B cell (primary cell): ENCODE measurements at regions not wholly inside any gene's neighbourhood (a gene's known extent, or its start where the extent isn't known, plus 50 kb on each side); places are given as distances from the start of the nearest gene placed in this dataset.

Experiments
- ATAC-seq: fragments of 200-7000 bp; cut with Tn5 transposase; one replicate; pipeline ENCODE4 v1.10.0; 2021; ENCODE audit warnings: low read depth, mild to moderate bottlenecking, moderate number of reproducible peaks, moderate library complexity
- CTCF ChIA-PET: fragments of 350-600 bp; sonication (Branson Sonifier 250); formaldehyde crosslinking; loops from one replicate; lab custom pipeline; 2021; ENCODE audit warnings: antibody characterized with exemption, inconsistent platforms; lab: Charles Lee
- POLR2A ChIA-PET: fragments of 350-600 bp; sonication (Branson Sonifier 250); formaldehyde crosslinking; loops from one replicate; lab custom pipeline; 2021; ENCODE audit warnings: antibody characterized with exemption; lab: Charles Lee
- DNase-seq: peaks from one replicate; pipeline ENCODE4 v3.0.0; 2013
- H2AFZ ChIP-seq: 2 replicates; pipeline ENCODE4 v1.6.1; 2012; ENCODE audit warnings: mild to moderate bottlenecking, low read depth, low read length; ENCODE audit not compliant: insufficient read depth, poor library complexity, severe bottlenecking
- H3K27ac ChIP-seq, 2 donors: 1 replicate in 1 of 2; 2 replicates in 1 of 2; pipeline ENCODE4 v1.5.1; 2012 to 2013; ENCODE audit warnings: low read length in 2 of 2, mild to moderate bottlenecking in 2 of 2, moderate library complexity in 1 of 2
- H3K27me3 ChIP-seq, 4 experiments: fragments of 200-600 bp in 1 of 4; sonication (generic) in 1 of 4; replicated peaks in 1 of 4; 1 replicate in 2 of 4; 2 replicates in 2 of 4; pipeline versions ENCODE4 v1.6.1 to v1.7.0; 2013 to 2016; ENCODE audit warnings: low read length in 3 of 4, mild to moderate bottlenecking in 2 of 4, mixed read lengths in 1 of 4, moderate library complexity in 1 of 4; ENCODE audit not compliant: insufficient read depth in 4 of 4, control insufficient read depth in 3 of 4; ENCODE audit errors: control extremely low read depth in 1 of 4
- H3K36me3 ChIP-seq, 2 experiments: replicated peaks in 1 of 2; 1 replicate in 1 of 2; 2 replicates in 1 of 2; pipeline versions ENCODE4 v1.6.1 to v1.7.1; 2013; ENCODE audit warnings: low read length in 1 of 2; ENCODE audit not compliant: insufficient read depth in 2 of 2, control insufficient read depth in 1 of 2; ENCODE audit errors: control extremely low read depth in 1 of 2, extremely low read depth in 1 of 2
- H3K4me1 ChIP-seq, 2 donors: fragments of 200-600 bp in 1 of 2; sonication (generic) in 1 of 2; 1 replicate in 1 of 2; 2 replicates in 1 of 2; pipeline versions ENCODE4 v1.5.1 to v1.6.1; 2013 to 2017; ENCODE audit warnings: low read length in 2 of 2; ENCODE audit not compliant: control insufficient read depth in 2 of 2, insufficient read depth in 2 of 2
- H3K4me2 ChIP-seq: replicated peaks from 2 replicates; pipeline ENCODE3; 2012; ENCODE audit warnings: mild to moderate bottlenecking, low read depth, low read length; ENCODE audit not compliant: poor library complexity, severe bottlenecking
- H3K4me3 ChIP-seq, 5 experiments: fragments of 200-600 bp in 1 of 5; sonication (generic) in 1 of 5; 1 replicate in 3 of 5; 2 replicates in 2 of 5; pipeline versions ENCODE4 v1.5.1 to v1.7.0; 2011 to 2016; ENCODE audit warnings: low read length in 4 of 5, mild to moderate bottlenecking in 4 of 5, low read depth in 2 of 5, control low read depth in 1 of 5, moderate library complexity in 1 of 5; ENCODE audit not compliant: insufficient read depth in 1 of 5; ENCODE audit errors: control extremely low read depth in 1 of 5, extremely low read depth in 1 of 5
- H3K79me2 ChIP-seq: fragments of 200-600 bp; sonication (generic); one replicate; pipeline ENCODE4 v1.6.0; 2016; ENCODE audit warnings: low read length; ENCODE audit not compliant: control insufficient read depth, insufficient read depth
- H3K9ac ChIP-seq: fragments of 200-600 bp; sonication (generic); 2 replicates; pipeline ENCODE4 v1.6.1; 2017; ENCODE audit warnings: mild to moderate bottlenecking, low read length, moderate library complexity
- H3K9me3 ChIP-seq, 3 donors: one replicate each; pipeline versions ENCODE4 v1.6.1 to v1.7.1; 2013; ENCODE audit warnings: low read length in 2 of 3; ENCODE audit not compliant: control insufficient read depth in 2 of 3, insufficient read depth in 1 of 3; ENCODE audit errors: control extremely low read depth in 1 of 3
- H4K20me1 ChIP-seq: 2 replicates; pipeline ENCODE4 v1.6.0; 2012; ENCODE audit warnings: mild to moderate bottlenecking, low read length; ENCODE audit not compliant: insufficient read depth, control insufficient read depth, poor library complexity, severe bottlenecking
- H3K27ac Mint-ChIP-seq: one replicate; pipeline ENCODE4 v1.8.0; 2021; ENCODE audit warnings: mixed read lengths
- H3K27me3 Mint-ChIP-seq: one replicate; pipeline ENCODE4 v1.8.0; 2021; ENCODE audit warnings: mixed read lengths
- H3K4me1 Mint-ChIP-seq: one replicate; pipeline ENCODE4 v1.8.0; 2021; ENCODE audit warnings: mixed read lengths
- H3K4me3 Mint-ChIP-seq: one replicate; pipeline ENCODE4 v1.8.0; 2021; ENCODE audit warnings: mixed read lengths
- H3K9me3 Mint-ChIP-seq: one replicate; pipeline ENCODE4 v1.8.0; 2022; ENCODE audit warnings: mixed read lengths; ENCODE audit not compliant: insufficient read depth
- EZH2 ChIP-seq: IDR thresholded peaks from 2 replicates; pipeline ENCODE4 v1.6.1; 2012; ENCODE audit warnings: borderline replicate concordance, low read depth, mild to moderate bottlenecking, moderate library complexity, low read length; ENCODE audit not compliant: insufficient read depth, poor library complexity, severe bottlenecking
- WGBS: methylation state at CpG from one replicate; pipeline ENCODE4 v1.1.5; 2013; ENCODE audit warnings: missing lambda C conversion rate; ENCODE audit not compliant: insufficient coverage; 5-methylcytosine and 5-hydroxymethylcytosine counted together
- intact Hi-C: fragments of 100-400 bp; cut with micrococcal nuclease; formaldehyde crosslinking; loops from one replicate; pipeline ENCODE4 v1.10.0; 2022
- TF ChIP-seq, protein P1 (sequence below): fragments of 200-600 bp; IDR thresholded peaks from one replicate; pipeline ENCODE4 v1.8.0; 2022; ENCODE audit warnings: antibody characterized with exemption, mild to moderate bottlenecking

DNA sequence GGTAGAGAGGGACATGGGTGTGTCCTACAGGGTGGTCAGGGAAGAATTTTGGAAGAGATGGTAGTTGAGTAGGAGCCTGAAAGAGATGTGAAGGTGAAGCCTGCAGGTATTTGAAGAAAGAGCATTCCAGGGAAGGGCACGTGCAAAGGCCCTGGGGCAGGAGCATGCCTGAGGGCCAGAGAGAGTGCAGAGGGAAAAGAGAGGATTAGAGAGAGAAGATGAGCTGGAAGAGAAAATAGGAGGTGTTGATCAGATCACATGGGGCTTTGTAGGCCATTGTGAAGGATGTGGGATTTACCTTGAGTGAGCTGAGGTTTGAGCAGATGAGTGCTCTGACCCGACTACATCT lies 455.0 kb downstream of the HAPSTR1 start:
- Histone ChIP-seq H2AFZ (no peak overlapping the region), H3K27ac (no peak overlapping the region), H3K9ac (no peak overlapping the region), H3K9me3 (peaks cover 0 to 6% (median 0%) of the 10 kb centered on the region in 3 donors), H3K4me3 (no peak overlapping the region), H4K20me1 (no peaks in the 10 kb centered on the region), H3K36me3 (no peaks in the 10 kb centered on the region), H3K79me2 (no peaks in the 10 kb centered on the region), H3K27me3 (peaks cover 0 to 2% (median 0%) of the 10 kb centered on the region in 4 experiments), H3K4me1 (no peaks in the 10 kb centered on the region), H3K4me2 (no peak overlapping the region)
- H3K27ac Mint-ChIP-seq = no peak overlapping the region
- 96% methylated on average over 2 of the region's 2 CpGs for WGBS
- no peaks in the 10 kb centered on the region for H3K27me3 Mint-ChIP-seq
- no peaks in the 10 kb centered on the region for H3K4me1 Mint-ChIP-seq
- CTCF ChIA-PET = no interaction called here
- POLR2A ChIA-PET = no interaction called here
- no peaks in the 10 kb centered on the region for H3K9me3 Mint-ChIP-seq
- TF ChIP-seq EZH2 = no peak
- TF ChIP-seq, protein P1, sequence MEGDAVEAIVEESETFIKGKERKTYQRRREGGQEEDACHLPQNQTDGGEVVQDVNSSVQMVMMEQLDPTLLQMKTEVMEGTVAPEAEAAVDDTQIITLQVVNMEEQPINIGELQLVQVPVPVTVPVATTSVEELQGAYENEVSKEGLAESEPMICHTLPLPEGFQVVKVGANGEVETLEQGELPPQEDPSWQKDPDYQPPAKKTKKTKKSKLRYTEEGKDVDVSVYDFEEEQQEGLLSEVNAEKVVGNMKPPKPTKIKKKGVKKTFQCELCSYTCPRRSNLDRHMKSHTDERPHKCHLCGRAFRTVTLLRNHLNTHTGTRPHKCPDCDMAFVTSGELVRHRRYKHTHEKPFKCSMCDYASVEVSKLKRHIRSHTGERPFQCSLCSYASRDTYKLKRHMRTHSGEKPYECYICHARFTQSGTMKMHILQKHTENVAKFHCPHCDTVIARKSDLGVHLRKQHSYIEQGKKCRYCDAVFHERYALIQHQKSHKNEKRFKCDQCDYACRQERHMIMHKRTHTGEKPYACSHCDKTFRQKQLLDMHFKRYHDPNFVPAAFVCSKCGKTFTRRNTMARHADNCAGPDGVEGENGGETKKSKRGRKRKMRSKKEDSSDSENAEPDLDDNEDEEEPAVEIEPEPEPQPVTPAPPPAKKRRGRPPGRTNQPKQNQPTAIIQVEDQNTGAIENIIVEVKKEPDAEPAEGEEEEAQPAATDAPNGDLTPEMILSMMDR = no peak
- intact Hi-C loops = no loop called here
- no peak for ATAC-seq
- DNase-seq = no peak
- H3K4me3 Mint-ChIP-seq = no peak overlapping the region

DNA sequence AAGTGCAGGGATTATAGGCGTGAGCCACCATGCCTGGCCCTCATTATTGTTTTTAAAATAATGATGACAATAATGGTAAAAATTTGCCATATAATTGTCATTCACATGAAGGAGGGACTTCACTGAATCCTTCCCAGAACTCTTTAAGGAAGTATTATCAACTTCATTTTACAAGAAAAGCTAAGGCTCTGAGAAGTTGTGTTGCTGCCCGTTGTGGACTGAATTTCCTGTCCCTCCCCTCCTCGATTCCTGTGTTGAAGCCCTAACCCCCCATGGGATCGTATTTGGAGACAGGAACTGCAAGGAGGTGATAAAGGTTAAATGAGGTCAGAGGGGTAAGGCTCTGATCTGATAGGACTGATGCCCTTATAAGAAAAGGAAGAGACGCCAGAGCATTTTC lies 458.0 kb downstream of the HAPSTR1 start:
- no peaks in the 10 kb centered on the region for H3K27me3 Mint-ChIP-seq
- Histone ChIP-seq H3K36me3 (no peaks in the 10 kb centered on the region), H3K27ac (no peak overlapping the region), H3K79me2 (no peaks in the 10 kb centered on the region), H3K27me3 (peaks cover 0 to 3% (median 0%) of the 10 kb centered on the region in 4 experiments), H2AFZ (no peak overlapping the region), H3K9me3 (peaks cover 0 to 9% (median 0%) of the 10 kb centered on the region in 3 donors), H3K4me1 (no peaks in the 10 kb centered on the region), H3K4me2 (no peak overlapping the region), H3K4me3 (no peak overlapping the region), H4K20me1 (no peaks in the 10 kb centered on the region), H3K9ac (no peak overlapping the region)
- WGBS = no CpG with 5 or more reads among the region's 5 CpGs
- ChIA-PET POLR2A (no interaction called here), CTCF (no interaction called here)
- no peak overlapping the region for H3K27ac Mint-ChIP-seq
- no peak for DNase-seq
- peaks cover 5% of the 10 kb centered on the region for H3K9me3 Mint-ChIP-seq
- no peak overlapping the region for H3K4me3 Mint-ChIP-seq
- intact Hi-C loops = no loop called here
- TF ChIP-seq EZH2 = no peak
- TF ChIP-seq, protein P1 = no peak
- no peaks in the 10 kb centered on the region for H3K4me1 Mint-ChIP-seq
- no peak for ATAC-seq
